ENCODE measurements at regions not wholly inside any gene's neighbourhood (a gene's known extent, or its start where the extent isn't known, plus 50 kb on each side); places are given as distances from the start of the nearest gene placed in this dataset.
"Not testable (repeated sequence)": the region's sequence is repeated elsewhere in the genome, so short reads cannot be mapped to it uniquely, and the experiment has no call there.

GRCh38 chr5:79888643-79889042 is 102.4 kb downstream of the MTX3 start:
- no peak for DNase-seq
- H3K36me3 ChIP-seq = no peaks in the 10 kb centered on the region
- H3K4me1 ChIP-seq = no peaks in the 10 kb centered on the region
- H3K4me3 ChIP-seq = no peak overlapping the region
- no peaks in the 10 kb centered on the region for H3K9me3 ChIP-seq
- no peak overlapping the region for H3K27ac ChIP-seq
- TF ChIP-seq CTCF (IDR thresholded peaks at IDR 0.05) = no peak
- no peaks in the 10 kb centered on the region for H3K27me3 ChIP-seq
- H3K9ac ChIP-seq (ENCODE audit: low read depth in 2 of 2, low read length in 2 of 2) = no peak overlapping the region
- intact Hi-C loops (cut with DNase I) = no loop called here

DNA sequence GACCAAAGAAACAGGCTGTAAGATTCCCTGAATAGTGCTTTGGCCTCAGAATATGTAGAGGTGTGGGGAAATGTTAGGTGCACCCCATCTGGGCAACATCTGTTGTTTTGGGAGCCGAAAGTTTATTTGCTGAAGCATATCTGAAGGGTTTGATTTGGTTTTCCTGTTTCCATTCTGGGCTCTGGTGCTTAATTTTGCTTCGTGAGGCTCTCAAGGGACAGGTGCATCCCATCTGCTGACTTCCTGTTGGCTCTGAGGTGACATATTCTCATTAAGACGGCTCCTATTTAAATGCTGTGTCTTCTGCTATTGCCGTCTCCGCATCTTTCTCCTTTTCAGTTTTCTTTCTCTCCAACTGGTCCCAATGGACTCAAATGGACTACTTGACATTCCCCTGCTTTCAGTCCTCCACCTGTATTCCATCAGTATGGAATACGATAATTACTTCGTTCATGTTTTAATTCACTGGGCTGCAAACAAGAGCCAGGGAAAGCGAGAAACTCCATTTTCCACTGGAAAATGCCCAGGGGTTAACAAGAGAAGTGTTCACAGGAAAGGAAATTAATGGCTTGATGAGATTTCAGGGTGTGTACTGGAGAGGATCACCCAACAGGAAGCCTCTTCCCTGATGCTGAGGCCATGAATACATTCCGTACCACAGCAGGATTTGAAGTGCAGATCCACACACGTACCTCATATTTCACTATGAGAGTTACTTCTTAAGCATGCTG is 104.0 kb downstream of the MTX3 start:
- no peak for DNase-seq
- intact Hi-C loops (cut with DNase I) = no loop called here
- no peak overlapping the region for H3K27ac ChIP-seq
- H3K9me3 ChIP-seq = no peaks in the 10 kb centered on the region
- H3K27me3 ChIP-seq = no peaks in the 10 kb centered on the region
- TF ChIP-seq CTCF (IDR thresholded peaks at IDR 0.05) = no peak
- no peak overlapping the region for H3K9ac ChIP-seq (ENCODE audit: low read depth in 2 of 2, low read length in 2 of 2)
- no peaks in the 10 kb centered on the region for H3K4me1 ChIP-seq
- H3K36me3 ChIP-seq = no peaks in the 10 kb centered on the region
- H3K4me3 ChIP-seq = no peak overlapping the region

DNA sequence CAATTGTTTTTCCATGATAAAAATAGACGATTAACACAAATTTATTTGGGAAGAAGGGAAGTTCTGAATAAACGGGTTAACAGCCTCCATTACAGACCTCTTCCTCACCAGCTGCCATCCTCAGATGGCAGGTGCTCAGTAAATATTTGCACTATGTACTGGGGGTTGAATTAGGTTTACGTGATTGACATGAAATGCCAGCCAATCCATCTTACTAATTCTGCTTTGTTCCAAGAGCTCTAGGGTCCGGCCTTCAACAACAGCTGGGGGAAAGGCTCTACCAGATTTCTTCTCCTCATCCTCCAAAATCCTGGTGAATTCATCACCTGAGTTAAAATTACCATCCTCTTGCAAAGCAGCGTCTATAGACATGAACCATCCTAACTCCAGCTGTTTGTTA is 104.6 kb downstream of the MTX3 start:
- no peak for DNase-seq
- intact Hi-C loops (cut with DNase I) = no loop called here

DNA sequence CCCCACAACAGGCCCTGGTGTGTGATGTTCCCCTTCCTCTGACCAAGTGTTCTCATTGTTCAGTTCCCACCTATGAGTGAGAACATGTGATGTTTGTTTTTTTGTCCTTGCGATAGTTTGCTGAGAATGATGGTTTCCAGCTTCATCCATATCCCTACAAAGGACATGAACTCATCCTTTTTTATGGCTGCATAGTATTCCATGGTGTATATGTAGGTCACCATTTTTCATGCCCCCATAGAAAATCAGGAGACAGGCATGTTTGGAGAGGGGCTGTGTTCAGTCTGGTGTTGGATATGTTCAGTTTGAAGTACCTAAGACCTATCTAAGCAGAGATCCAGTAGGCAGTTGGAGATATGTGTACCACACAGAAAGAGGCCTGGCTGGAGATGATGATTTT is 111.2 kb downstream of the MTX3 start:
- DNase-seq, H3K9me3 ChIP-seq: not testable (repeated sequence)
- intact Hi-C loops (cut with DNase I) = loop anchor here (10.0 kb wide), 1 partner anchor 195 kb away; no protein-coding TSS in a partner anchor

More for the DNA sequence above, 104.6 kb downstream of the MTX3 start:
- Histone ChIP-seq H3K9me3 (no peaks in the 10 kb centered on the region), H3K9ac (ENCODE audit: low read depth in 2 of 2, low read length in 2 of 2) (no peak overlapping the region), H3K27me3 (no peaks in the 10 kb centered on the region), H3K4me3 (no peak overlapping the region), H3K36me3 (no peaks in the 10 kb centered on the region), H3K4me1 (no peaks in the 10 kb centered on the region), H3K27ac (no peak overlapping the region)
- TF ChIP-seq CTCF (IDR thresholded peaks at IDR 0.05) = no peak

DNA sequence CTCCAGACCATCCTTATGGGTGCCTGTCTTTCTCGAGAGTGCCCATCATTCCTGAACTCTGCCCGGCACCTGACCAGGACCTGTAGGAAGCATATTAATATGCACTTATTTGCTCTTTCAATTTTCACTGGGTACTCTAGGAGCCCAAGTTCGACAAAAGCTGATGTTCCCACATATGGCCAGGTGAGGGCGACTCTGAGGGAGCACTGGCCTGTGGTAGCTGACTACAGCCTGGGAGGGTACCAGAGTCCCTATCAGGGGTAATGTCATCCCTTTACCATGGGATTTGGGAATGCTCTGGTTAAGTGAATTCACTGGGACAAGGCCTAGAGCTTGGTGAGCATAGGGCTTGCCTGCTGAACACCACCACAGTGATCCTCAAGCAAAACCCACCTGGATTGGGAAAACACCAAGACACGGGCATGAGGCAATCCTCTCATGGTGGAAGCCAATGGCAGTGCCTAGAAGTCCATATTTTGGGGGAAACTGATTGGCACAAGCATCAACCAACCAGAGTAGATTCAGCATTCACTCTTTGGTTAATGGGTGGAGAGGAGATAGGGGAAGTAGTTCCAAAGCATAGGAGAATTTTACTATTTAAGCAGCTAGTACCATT is 112.2 kb downstream of the MTX3 start:
- Histone ChIP-seq H3K4me1 (no peaks in the 10 kb centered on the region), H3K36me3 (no peaks in the 10 kb centered on the region), H3K27me3 (no peaks in the 10 kb centered on the region), H3K9ac (ENCODE audit: low read depth in 2 of 2, low read length in 2 of 2) (no peak overlapping the region), H3K4me3 (no peak overlapping the region), H3K27ac (no peak overlapping the region), H3K9me3 (no peaks in the 10 kb centered on the region)
- DNase-seq = no peak
- intact Hi-C loops (cut with DNase I) = loop anchor here (10.0 kb wide), 1 partner anchor 196 kb away; no protein-coding TSS in a partner anchor
- no peak for TF ChIP-seq CTCF (IDR thresholded peaks at IDR 0.05)

More for the DNA sequence above, 111.2 kb downstream of the MTX3 start:
- H3K9ac ChIP-seq (ENCODE audit: low read depth in 2 of 2, low read length in 2 of 2); H3K27ac ChIP-seq; H3K36me3 ChIP-seq; H3K4me1 ChIP-seq; H3K27me3 ChIP-seq; H3K4me3 ChIP-seq: not testable (repeated sequence)

DNA sequence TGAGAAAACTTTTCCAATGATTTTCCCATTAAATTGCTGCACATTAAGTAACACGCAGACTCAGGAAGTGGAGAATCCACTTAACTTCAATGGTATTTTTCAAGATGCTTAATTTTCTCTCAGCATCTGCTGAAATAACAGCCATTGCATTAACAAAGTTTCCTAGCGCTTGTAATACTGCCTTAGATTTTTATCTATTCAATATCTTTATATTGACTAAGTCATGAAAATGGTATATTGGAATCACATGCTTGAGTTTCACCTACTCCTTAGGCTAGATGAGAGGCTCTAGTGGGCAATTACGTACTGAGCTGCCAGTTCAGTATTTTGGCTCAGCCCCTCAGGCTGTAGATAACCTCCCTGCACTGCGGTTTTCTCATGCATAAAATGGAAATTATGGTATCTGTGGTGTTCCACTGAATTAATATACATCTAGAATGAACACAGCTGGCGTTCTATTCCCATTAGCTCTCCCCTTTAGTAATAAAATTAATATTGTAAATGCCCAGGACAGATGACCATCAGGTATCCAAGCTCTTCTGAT is 112.9 kb downstream of the MTX3 start:
- DNase-seq = no peak
- Histone ChIP-seq H3K36me3 (no peaks in the 10 kb centered on the region), H3K27me3 (no peaks in the 10 kb centered on the region), H3K9me3 (no peaks in the 10 kb centered on the region), H3K27ac (no peak overlapping the region), H3K4me1 (no peaks in the 10 kb centered on the region), H3K9ac (ENCODE audit: low read depth in 2 of 2, low read length in 2 of 2) (no peak overlapping the region), H3K4me3 (no peak overlapping the region)
- no peak for TF ChIP-seq CTCF (IDR thresholded peaks at IDR 0.05)
- intact Hi-C loops (cut with DNase I) = loop anchor here (10.0 kb wide), 1 partner anchor 197 kb away; no protein-coding TSS in a partner anchor
